ENCODE measurements at regions not wholly inside any gene's neighbourhood (a gene's known extent, or its start where the extent isn't known, plus 50 kb on each side); places are given as distances from the start of the nearest gene placed in this dataset.

GRCh38 chr12:19970116-19970515, 398.2 kb upstream of the PDE3A start:
- Mint-ChIP-seq H3K27ac (no peak overlapping the region), H3K4me3 (no peak overlapping the region), H3K27me3 (no peaks in the 10 kb centered on the region), H3K36me3 (no peaks in the 10 kb centered on the region), H3K9me3 (peaks cover 0 to 6% (median 0%) of the 10 kb centered on the region in 8 donors), H3K4me1 (peaks cover 0 to 2% (median 0%) of the 10 kb centered on the region in 4 donors)
- Histone ChIP-seq H3K27me3 (ENCODE audit: insufficient read depth, low read length) (no peaks in the 10 kb centered on the region), H3K4me3 (ENCODE audit: low read length in 2 of 2) (no peak overlapping the region), H3K9me3 (ENCODE audit: control insufficient read depth in 1 of 2, low read length in 2 of 2) (no peaks in the 10 kb centered on the region), H3K4me1 (ENCODE audit: insufficient read depth, low read length) (no peaks in the 10 kb centered on the region), H3K27ac (ENCODE audit: low read depth, low read length) (no peak overlapping the region), H3K36me3 (ENCODE audit: insufficient read depth, low read length) (no peaks in the 10 kb centered on the region)
- intact Hi-C loops (cut with micrococcal nuclease): no loop called here
- ChIA-PET POLR2A (ENCODE audit: partially characterized antibody) (no interaction called here), CTCF (ENCODE audit: partially characterized antibody) (no interaction called here)
- no peak for DNase-seq

DNA sequence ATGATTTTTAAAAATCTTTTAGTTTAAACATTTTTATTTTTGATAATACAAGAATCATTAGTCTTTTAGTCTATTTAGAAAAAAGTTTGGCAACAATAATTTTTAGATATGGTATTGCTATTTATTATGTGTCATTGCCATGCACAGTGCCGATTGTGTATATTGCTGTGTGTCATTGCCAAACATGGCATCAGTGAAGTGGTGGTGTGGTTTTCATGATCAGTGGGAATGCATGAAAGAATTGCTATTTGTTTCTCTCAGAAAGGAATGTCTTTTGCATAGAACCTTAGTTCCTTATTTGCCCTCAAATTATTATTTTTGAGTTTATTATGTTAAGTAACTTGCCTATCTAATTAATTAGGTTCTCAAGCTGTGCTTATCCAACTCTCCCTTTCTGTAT, 397.5 kb upstream of the PDE3A start:
- Mint-ChIP-seq H3K4me3 (no peak overlapping the region), H3K36me3 (no peaks in the 10 kb centered on the region), H3K9me3 (peaks cover 0 to 6% (median 0%) of the 10 kb centered on the region in 8 donors), H3K27ac (no peak overlapping the region), H3K4me1 (peaks cover 0 to 2% (median 0%) of the 10 kb centered on the region in 4 donors), H3K27me3 (no peaks in the 10 kb centered on the region)
- Histone ChIP-seq H3K27ac (ENCODE audit: low read depth, low read length) (no peak overlapping the region), H3K9me3 (ENCODE audit: control insufficient read depth in 1 of 2, low read length in 2 of 2) (no peaks in the 10 kb centered on the region), H3K36me3 (ENCODE audit: insufficient read depth, low read length) (no peaks in the 10 kb centered on the region), H3K27me3 (ENCODE audit: insufficient read depth, low read length) (no peaks in the 10 kb centered on the region), H3K4me1 (ENCODE audit: insufficient read depth, low read length) (no peaks in the 10 kb centered on the region), H3K4me3 (ENCODE audit: low read length in 2 of 2) (no peak overlapping the region)
- DNase-seq: no peak
- intact Hi-C loops (cut with micrococcal nuclease): no loop called here
- CTCF ChIA-PET (ENCODE audit: partially characterized antibody): no interaction called here
- POLR2A ChIA-PET (ENCODE audit: partially characterized antibody): no interaction called here

GRCh38 chr12:19971361-19972280, 396.7 kb upstream of the PDE3A start:
- Mint-ChIP-seq H3K9me3 (peaks cover 0 to 6% (median 0%) of the 10 kb centered on the region in 8 donors), H3K4me1 (peaks cover 0 to 2% (median 0%) of the 10 kb centered on the region in 4 donors), H3K27me3 (no peaks in the 10 kb centered on the region), H3K27ac (no peak overlapping the region), H3K36me3 (no peaks in the 10 kb centered on the region), H3K4me3 (no peak overlapping the region)
- intact Hi-C loops (cut with micrococcal nuclease): no loop called here
- CTCF ChIA-PET (ENCODE audit: partially characterized antibody): no interaction called here
- Histone ChIP-seq H3K36me3 (ENCODE audit: insufficient read depth, low read length) (no peaks in the 10 kb centered on the region), H3K27ac (ENCODE audit: low read depth, low read length) (no peak overlapping the region), H3K4me3 (ENCODE audit: low read length in 2 of 2) (no peak overlapping the region), H3K4me1 (ENCODE audit: insufficient read depth, low read length) (no peaks in the 10 kb centered on the region), H3K9me3 (ENCODE audit: control insufficient read depth in 1 of 2, low read length in 2 of 2) (no peaks in the 10 kb centered on the region), H3K27me3 (ENCODE audit: insufficient read depth, low read length) (no peaks in the 10 kb centered on the region)
- POLR2A ChIA-PET (ENCODE audit: partially characterized antibody): no interaction called here
- DNase-seq: no peak

DNA sequence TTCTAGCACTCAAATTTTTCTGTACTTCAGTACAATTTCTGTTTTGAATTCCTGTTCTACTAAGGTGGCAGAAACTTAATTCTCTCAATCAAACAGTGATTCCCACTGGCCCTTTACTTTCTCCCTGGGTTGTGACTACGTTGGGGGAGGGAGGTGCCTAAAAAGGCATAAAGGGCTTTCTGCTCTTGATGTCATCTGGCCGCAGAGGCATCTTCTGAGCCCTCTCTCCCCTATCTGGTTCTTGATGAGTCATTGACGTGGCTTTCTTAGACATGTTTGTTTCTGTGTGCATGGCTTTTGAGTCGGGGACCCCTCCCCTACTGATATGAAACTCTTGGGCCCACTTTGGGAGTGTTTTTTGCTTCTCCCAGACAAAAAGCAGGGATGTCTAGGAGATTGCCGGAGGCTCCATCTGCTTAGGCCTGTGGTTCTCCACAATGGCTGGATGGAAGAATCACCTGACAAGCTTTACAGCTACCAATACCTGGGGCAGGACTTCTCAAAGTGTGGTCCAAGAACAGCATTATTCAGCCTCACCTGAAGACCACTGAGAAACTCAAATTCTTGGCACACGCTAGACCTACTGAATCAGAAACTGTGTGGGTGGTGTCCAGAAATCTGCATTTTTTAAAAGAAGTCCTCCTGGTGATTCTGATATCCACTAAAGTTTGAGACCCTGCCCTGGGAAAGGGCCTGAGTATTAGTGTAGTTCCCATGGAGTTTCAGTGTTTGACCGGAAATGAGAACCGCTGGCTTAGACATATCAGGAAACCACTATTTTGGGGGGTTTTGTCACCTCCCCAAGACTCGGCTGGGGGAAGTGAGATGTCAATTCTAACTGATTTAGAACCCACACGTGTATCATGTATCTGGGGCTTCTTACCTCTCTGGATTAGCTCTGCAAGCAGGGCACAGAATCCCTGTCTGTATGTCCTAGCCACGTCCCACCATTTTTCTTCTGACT, 395.7 kb upstream of the PDE3A start:
- DNase-seq: no peak
- H3K36me3 ChIP-seq (ENCODE audit: insufficient read depth, low read length): no peaks in the 10 kb centered on the region
- ChIA-PET CTCF (ENCODE audit: partially characterized antibody) (no interaction called here), POLR2A (ENCODE audit: partially characterized antibody) (no interaction called here)
- Mint-ChIP-seq H3K27me3 (no peaks in the 10 kb centered on the region), H3K9me3 (peaks cover 0 to 1% (median 0%) of the 10 kb centered on the region in 8 donors), H3K4me3 (no peak overlapping the region), H3K4me1 (peaks cover 0 to 2% (median 0%) of the 10 kb centered on the region in 4 donors), H3K36me3 (no peaks in the 10 kb centered on the region), H3K27ac (no peak overlapping the region)
- H3K4me1 ChIP-seq (ENCODE audit: insufficient read depth, low read length): no peaks in the 10 kb centered on the region
- intact Hi-C loops (cut with micrococcal nuclease): no loop called here
- no peaks in the 10 kb centered on the region for H3K9me3 ChIP-seq (ENCODE audit: control insufficient read depth in 1 of 2, low read length in 2 of 2)
- no peaks in the 10 kb centered on the region for H3K27me3 ChIP-seq (ENCODE audit: insufficient read depth, low read length)
- no peak overlapping the region for H3K27ac ChIP-seq (ENCODE audit: low read depth, low read length)
- no peak overlapping the region for H3K4me3 ChIP-seq (ENCODE audit: low read length in 2 of 2)

GRCh38 chr12:19978193-19978592, 390.1 kb upstream of the PDE3A start:
- Histone ChIP-seq H3K36me3 (ENCODE audit: insufficient read depth, low read length) (no peaks in the 10 kb centered on the region), H3K9me3 (ENCODE audit: control insufficient read depth in 1 of 2, low read length in 2 of 2) (no peaks in the 10 kb centered on the region), H3K4me1 (ENCODE audit: insufficient read depth, low read length) (no peaks in the 10 kb centered on the region), H3K27me3 (ENCODE audit: insufficient read depth, low read length) (no peaks in the 10 kb centered on the region), H3K4me3 (ENCODE audit: low read length in 2 of 2) (no peak overlapping the region), H3K27ac (ENCODE audit: low read depth, low read length) (no peak overlapping the region)
- Mint-ChIP-seq H3K36me3 (no peaks in the 10 kb centered on the region), H3K4me1 (peaks cover 0 to 1% (median 0%) of the 10 kb centered on the region in 4 donors), H3K4me3 (no peak overlapping the region), H3K27ac (no peak overlapping the region), H3K9me3 (peaks cover 0 to 3% (median 0%) of the 10 kb centered on the region in 8 donors), H3K27me3 (no peaks in the 10 kb centered on the region)
- intact Hi-C loops (cut with micrococcal nuclease): no loop called here
- ChIA-PET POLR2A (ENCODE audit: partially characterized antibody) (no interaction called here), CTCF (ENCODE audit: partially characterized antibody) (interaction anchor here (1.4 kb wide), 1 partner anchor 9 kb away, joined by 3 read pairs; no protein-coding TSS in a partner anchor)
- DNase-seq: no peak

DNA sequence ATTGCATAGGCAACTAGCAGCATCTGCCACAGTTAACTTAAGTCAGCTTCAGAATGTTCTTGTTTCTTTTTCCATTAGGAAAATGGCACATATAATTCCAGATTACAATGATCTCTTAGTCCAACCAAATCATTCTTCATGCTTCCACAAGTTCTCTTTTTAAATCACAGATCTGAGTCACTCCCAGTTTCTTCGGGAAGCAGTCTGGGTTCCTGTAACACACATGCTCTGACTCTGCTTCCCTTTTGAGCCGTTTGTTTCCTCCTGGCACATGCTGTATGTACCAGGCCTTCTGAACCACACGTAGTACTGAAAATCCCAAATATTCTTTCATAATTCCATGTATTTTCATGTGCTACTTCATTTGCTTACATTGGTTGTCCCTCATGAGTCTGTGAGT, 388.8 kb upstream of the PDE3A start:
- Histone ChIP-seq H3K27me3 (ENCODE audit: insufficient read depth, low read length) (no peaks in the 10 kb centered on the region), H3K4me3 (ENCODE audit: low read length in 2 of 2) (no peak overlapping the region), H3K36me3 (ENCODE audit: insufficient read depth, low read length) (no peaks in the 10 kb centered on the region), H3K4me1 (ENCODE audit: insufficient read depth, low read length) (no peaks in the 10 kb centered on the region), H3K27ac (ENCODE audit: low read depth, low read length) (no peak overlapping the region), H3K9me3 (ENCODE audit: control insufficient read depth in 1 of 2, low read length in 2 of 2) (no peaks in the 10 kb centered on the region)
- ChIA-PET POLR2A (ENCODE audit: partially characterized antibody) (no interaction called here), CTCF (ENCODE audit: partially characterized antibody) (no interaction called here)
- H3K4me1 Mint-ChIP-seq: peaks cover 0 to 1% (median 0%) of the 10 kb centered on the region in 4 donors
- H3K9me3 Mint-ChIP-seq: peaks cover 0 to 3% (median 0%) of the 10 kb centered on the region in 8 donors
- H3K27ac Mint-ChIP-seq: no peak overlapping the region
- H3K36me3 Mint-ChIP-seq: no peaks in the 10 kb centered on the region
- H3K27me3 Mint-ChIP-seq: no peaks in the 10 kb centered on the region
- no peak overlapping the region for H3K4me3 Mint-ChIP-seq
- DNase-seq: no peak
- intact Hi-C loops (cut with micrococcal nuclease): no loop called here

- ChIA-PET POLR2A (ENCODE audit: partially characterized antibody) (no interaction called here), CTCF (ENCODE audit: partially characterized antibody) (no interaction called here)
- no peaks in the 10 kb centered on the region for H3K4me1 ChIP-seq (ENCODE audit: insufficient read depth, low read length)
- no peaks in the 10 kb centered on the region for H3K9me3 ChIP-seq (ENCODE audit: control insufficient read depth in 1 of 2, low read length in 2 of 2)
- no peaks in the 10 kb centered on the region for H3K27me3 Mint-ChIP-seq
- H3K27me3 ChIP-seq (ENCODE audit: insufficient read depth, low read length): no peaks in the 10 kb centered on the region
- H3K27ac ChIP-seq (ENCODE audit: low read depth, low read length): no peak overlapping the region
- intact Hi-C loops (cut with micrococcal nuclease): no loop called here
- peaks cover 0 to 1% (median 0%) of the 10 kb centered on the region in 4 donors for H3K4me1 Mint-ChIP-seq
- no peak overlapping the region for H3K27ac Mint-ChIP-seq
- no peak overlapping the region for H3K4me3 ChIP-seq (ENCODE audit: low read length in 2 of 2)
- H3K36me3 Mint-ChIP-seq: no peaks in the 10 kb centered on the region
- no peak for DNase-seq
- no peak overlapping the region for H3K4me3 Mint-ChIP-seq
- H3K36me3 ChIP-seq (ENCODE audit: insufficient read depth, low read length): no peaks in the 10 kb centered on the region
- peaks cover 0 to 3% (median 0%) of the 10 kb centered on the region in 8 donors for H3K9me3 Mint-ChIP-seq
Observed at GRCh38 chr12:19981944-19982343, 386.4 kb upstream of the PDE3A start.

Data from CD4-positive, alpha-beta memory T cell (primary cell).